IPS-18c (cell line): ENCODE measurements at regions not wholly inside any gene's neighbourhood (a gene's known extent, or its start where the extent isn't known, plus 50 kb on each side); places are given as distances from the start of the nearest gene placed in this dataset.

Experiments used
- H3K4me3 ChIP-seq: 2 replicates; pipeline ENCODE4 v1.7.0; 2013; ENCODE audit warnings: low read depth, mild to moderate bottlenecking, low read length, moderate library complexity; ENCODE audit not compliant: insufficient read depth
- H3K9me3 ChIP-seq: one replicate; pipeline ENCODE4 v1.6.1; 2013; ENCODE audit warnings: mild to moderate bottlenecking, low read length, moderate library complexity; ENCODE audit not compliant: control insufficient read depth, insufficient read depth

- H3K4me3 ChIP-seq, result no peak overlapping the region
- no peaks in the 10 kb centered on the region for H3K9me3 ChIP-seq
These were observed 342.9 kb downstream of the MYCN start for GRCh38 chr2:16283071-16283850.

GRCh38 chr2:16282511-16282910 is 342.2 kb downstream of the MYCN start:
- no peaks in the 10 kb centered on the region for H3K9me3 ChIP-seq

GRCh38 chr2:16281451-16282335 is 341.3 kb downstream of the MYCN start:
- no peaks in the 10 kb centered on the region for H3K9me3 ChIP-seq
- H3K4me3 ChIP-seq, result no peak overlapping the region

More at GRCh38 chr2:16282511-16282910, 342.2 kb downstream of the MYCN start:
- no peak overlapping the region for H3K4me3 ChIP-seq

- Histone ChIP-seq H3K9me3 (no peaks in the 10 kb centered on the region), H3K4me3 (no peak overlapping the region)
These were observed 339.7 kb downstream of the MYCN start for GRCh38 chr2:16280081-16280480.

- Histone ChIP-seq H3K9me3 (no peaks in the 10 kb centered on the region), H3K4me3 (no peak overlapping the region)
These were observed 339.3 kb downstream of the MYCN start for GRCh38 chr2:16279641-16280040.

GRCh38 chr2:16279201-16279570 is 338.8 kb downstream of the MYCN start:
- Histone ChIP-seq H3K9me3 (no peaks in the 10 kb centered on the region), H3K4me3 (no peak overlapping the region)

GRCh38 chr2:16278421-16279200 is 338.3 kb downstream of the MYCN start:
- no peak overlapping the region for H3K4me3 ChIP-seq
- no peaks in the 10 kb centered on the region for H3K9me3 ChIP-seq

GRCh38 chr2:16277117-16277516 is 336.8 kb downstream of the MYCN start:
- Histone ChIP-seq H3K9me3 (no peaks in the 10 kb centered on the region), H3K4me3 (no peak overlapping the region)

GRCh38 chr2:16275661-16276060 is 335.3 kb downstream of the MYCN start:
- H3K4me3 ChIP-seq, result no peak overlapping the region
- H3K9me3 ChIP-seq, result no peaks in the 10 kb centered on the region

GRCh38 chr2:16275131-16275530 is 334.8 kb downstream of the MYCN start:
- no peak overlapping the region for H3K4me3 ChIP-seq
- H3K9me3 ChIP-seq, result no peaks in the 10 kb centered on the region

GRCh38 chr2:16273111-16273510 is 332.8 kb downstream of the MYCN start:
- Histone ChIP-seq H3K4me3 (no peak overlapping the region), H3K9me3 (no peaks in the 10 kb centered on the region)

- no peak overlapping the region for H3K4me3 ChIP-seq
- no peaks in the 10 kb centered on the region for H3K9me3 ChIP-seq
These were observed 331.9 kb downstream of the MYCN start for GRCh38 chr2:16272038-16272788.

GRCh38 chr2:16271231-16271896 is 331.0 kb downstream of the MYCN start:
- no peak overlapping the region for H3K4me3 ChIP-seq
- H3K9me3 ChIP-seq, result no peaks in the 10 kb centered on the region

- Histone ChIP-seq H3K4me3 (no peak overlapping the region), H3K9me3 (no peaks in the 10 kb centered on the region)
These were observed 330.1 kb downstream of the MYCN start for GRCh38 chr2:16270441-16270840.

- Histone ChIP-seq H3K4me3 (no peak overlapping the region), H3K9me3 (no peaks in the 10 kb centered on the region)
These were observed 328.1 kb downstream of the MYCN start for GRCh38 chr2:16268301-16269000.

- no peaks in the 10 kb centered on the region for H3K9me3 ChIP-seq
These were observed 326.2 kb downstream of the MYCN start for GRCh38 chr2:16266571-16266970.

More at GRCh38 chr2:16266571-16266970, 326.2 kb downstream of the MYCN start:
- no peak overlapping the region for H3K4me3 ChIP-seq
